SU-DHL-6 (cell line): ENCODE measurements at regions not wholly inside any gene's neighbourhood (a gene's known extent, or its start where the extent isn't known, plus 50 kb on each side); places are given as distances from the start of the nearest gene placed in this dataset.

Experiments used
- EZH2phosphoT487 ChIP-seq: fragments of 200-600 bp; sonication (generic), shearing (Covaris generic); conservative IDR thresholded peaks from 2 replicates; pipeline ENCODE4 v1.6.1; 2018; ENCODE audit warnings: mild to moderate bottlenecking, antibody characterized with exemption, low read length, moderate library complexity, mixed read lengths
- TF ChIP-seq, protein P1 (sequence below): fragments of 200-600 bp; sonication (generic); IDR thresholded peaks from one replicate; pipeline ENCODE4 v1.5.1; 2017; ENCODE audit warnings: antibody characterized with exemption, mild to moderate bottlenecking, low read length, moderate library complexity; ENCODE audit not compliant: insufficient read depth, poor library complexity, severe bottlenecking

DNA sequence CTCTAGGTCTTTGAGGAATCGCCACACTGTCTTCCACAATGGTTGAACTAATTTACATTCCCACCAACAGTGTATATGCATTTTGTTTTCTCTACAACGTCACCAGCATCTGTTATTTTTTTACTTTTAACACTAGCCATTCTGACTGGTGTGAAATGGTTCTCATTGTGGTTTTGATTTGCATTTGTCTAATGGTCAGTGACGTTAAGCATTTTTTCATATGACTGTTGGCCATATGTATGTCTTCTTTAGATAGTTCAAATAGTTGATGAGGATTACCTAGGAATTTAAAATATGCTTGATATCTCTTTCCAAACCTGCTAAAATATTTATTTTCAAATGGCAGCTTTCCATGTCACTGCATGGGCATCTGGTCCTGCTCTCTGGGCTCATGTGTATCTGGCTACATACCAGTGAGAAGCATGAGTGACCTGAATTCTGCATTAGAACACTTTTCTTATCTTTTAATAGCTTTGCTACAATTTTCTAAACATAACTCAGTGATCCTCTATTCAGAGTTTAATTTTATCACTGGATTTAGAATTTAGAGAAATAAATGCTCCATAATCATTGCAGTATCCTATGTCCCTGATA is 95.8 kb upstream of the ADAMTS16 start:
- TF ChIP-seq, protein P1, sequence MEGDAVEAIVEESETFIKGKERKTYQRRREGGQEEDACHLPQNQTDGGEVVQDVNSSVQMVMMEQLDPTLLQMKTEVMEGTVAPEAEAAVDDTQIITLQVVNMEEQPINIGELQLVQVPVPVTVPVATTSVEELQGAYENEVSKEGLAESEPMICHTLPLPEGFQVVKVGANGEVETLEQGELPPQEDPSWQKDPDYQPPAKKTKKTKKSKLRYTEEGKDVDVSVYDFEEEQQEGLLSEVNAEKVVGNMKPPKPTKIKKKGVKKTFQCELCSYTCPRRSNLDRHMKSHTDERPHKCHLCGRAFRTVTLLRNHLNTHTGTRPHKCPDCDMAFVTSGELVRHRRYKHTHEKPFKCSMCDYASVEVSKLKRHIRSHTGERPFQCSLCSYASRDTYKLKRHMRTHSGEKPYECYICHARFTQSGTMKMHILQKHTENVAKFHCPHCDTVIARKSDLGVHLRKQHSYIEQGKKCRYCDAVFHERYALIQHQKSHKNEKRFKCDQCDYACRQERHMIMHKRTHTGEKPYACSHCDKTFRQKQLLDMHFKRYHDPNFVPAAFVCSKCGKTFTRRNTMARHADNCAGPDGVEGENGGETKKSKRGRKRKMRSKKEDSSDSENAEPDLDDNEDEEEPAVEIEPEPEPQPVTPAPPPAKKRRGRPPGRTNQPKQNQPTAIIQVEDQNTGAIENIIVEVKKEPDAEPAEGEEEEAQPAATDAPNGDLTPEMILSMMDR: no peak
- no peak for TF ChIP-seq EZH2phosphoT487
